Keratinocyte (primary cell): ENCODE measurements at regions not wholly inside any gene's neighbourhood (a gene's known extent, or its start where the extent isn't known, plus 50 kb on each side); places are given as distances from the start of the nearest gene placed in this dataset.

Source experiments
- CTCF ChIP-seq, 3 experiments: IDR thresholded peaks in 1 of 3; conservative IDR thresholded peaks in 1 of 3; optimal IDR thresholded peaks in 1 of 3; 2 replicates in 2 of 3; 3 replicates in 1 of 3; pipeline versions ENCODE3 to v1.5.1; 2011; ENCODE audit warnings: low read length in 3 of 3, mild to moderate bottlenecking in 3 of 3, moderate library complexity in 2 of 3, control low read depth in 1 of 3, inconsistent platforms in 1 of 3; ENCODE audit not compliant: insufficient read depth in 2 of 3; ENCODE audit errors: extremely low read depth in 1 of 3
- EZH2 ChIP-seq: IDR thresholded peaks from one replicate; pipeline ENCODE4 v1.6.1; 2012; ENCODE audit warnings: inconsistent platforms, mild to moderate bottlenecking, low read length, moderate library complexity

DNA sequence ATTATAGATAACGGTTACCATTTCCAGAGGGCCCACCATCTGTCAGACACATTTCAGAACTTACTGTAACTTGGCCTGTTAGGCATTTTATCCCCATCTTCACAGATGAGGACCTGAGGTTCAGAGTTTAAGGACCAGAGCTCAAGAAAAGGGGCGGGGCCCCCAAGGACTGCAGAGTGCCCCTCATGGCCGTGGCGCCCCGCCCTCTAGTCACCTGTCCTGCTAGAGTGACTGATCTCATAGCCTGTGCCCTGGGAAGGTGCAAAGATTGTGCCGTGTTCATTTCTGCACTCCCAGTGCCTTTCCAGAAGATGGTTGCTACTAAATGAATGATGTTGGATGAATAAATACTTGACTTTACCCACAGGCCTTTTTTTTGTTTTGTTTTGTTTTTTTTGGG lies 107.0 kb downstream of the XRCC2 start:
- TF ChIP-seq CTCF (optimal IDR thresholded peaks at IDR 0.05 in 1 of 3, IDR thresholded peaks at IDR 0.05 in 1 of 3, conservative IDR thresholded peaks at IDR 0.05 in 1 of 3; ENCODE audit: extremely low read depth in 1 of 3, insufficient read depth in 2 of 3, low read length in 3 of 3) (no peak), EZH2 (no peak)
